Ectodermal cell (in vitro differentiated cells): ENCODE measurements at regions not wholly inside any gene's neighbourhood (a gene's known extent, or its start where the extent isn't known, plus 50 kb on each side); places are given as distances from the start of the nearest gene placed in this dataset.
"Not testable (repeated sequence)": the region's sequence is repeated elsewhere in the genome, so short reads cannot be mapped to it uniquely, and the experiment has no call there.

Experiments used
- H3K27ac ChIP-seq: 2 replicates; pipeline ENCODE4 v1.7.0; 2013; ENCODE audit warnings: mild to moderate bottlenecking, low read depth, low read length; ENCODE audit not compliant: insufficient read depth, poor library complexity, severe bottlenecking
- H3K27me3 ChIP-seq: 2 replicates; pipeline ENCODE4 v1.7.0; 2013; ENCODE audit warnings: mild to moderate bottlenecking, low read length; ENCODE audit not compliant: insufficient read depth, control insufficient read depth, poor library complexity, severe bottlenecking
- H3K36me3 ChIP-seq: one replicate; pipeline ENCODE4 v1.7.0; 2013; ENCODE audit warnings: low read length; ENCODE audit not compliant: control insufficient read depth, insufficient read depth
- H3K4me1 ChIP-seq: one replicate; pipeline ENCODE4 v1.7.0; 2013; ENCODE audit warnings: low read length; ENCODE audit not compliant: control insufficient read depth, insufficient read depth
- H3K4me3 ChIP-seq: 2 replicates; pipeline ENCODE4 v1.7.0; 2013; ENCODE audit warnings: low read depth, low read length, control low read depth; ENCODE audit not compliant: insufficient read depth
- H3K9me3 ChIP-seq: 2 replicates; pipeline ENCODE4 v1.7.0; 2013; ENCODE audit warnings: mild to moderate bottlenecking, low read length, moderate library complexity; ENCODE audit not compliant: control insufficient read depth
- WGBS, 2 experiments: methylation state at CpG; one replicate each; pipeline ENCODE4 v1.1.7; 2013; ENCODE audit warnings: missing lambda C conversion rate in 2 of 2; 5-methylcytosine and 5-hydroxymethylcytosine counted together

GRCh38 chr4:10787365-10787764 is 102.8 kb upstream of the CLNK start:
- Histone ChIP-seq H3K4me1 (no peaks in the 10 kb centered on the region), H3K27ac (no peak overlapping the region), H3K9me3 (no peaks in the 10 kb centered on the region), H3K27me3 (no peaks in the 10 kb centered on the region), H3K36me3 (no peaks in the 10 kb centered on the region), H3K4me3 (no peak overlapping the region)

GRCh38 chr4:10784621-10785020 is 100.1 kb upstream of the CLNK start:
- Histone ChIP-seq H3K9me3 (no peaks in the 10 kb centered on the region), H3K27me3 (no peaks in the 10 kb centered on the region), H3K4me3 (no peak overlapping the region), H3K36me3 (no peaks in the 10 kb centered on the region), H3K4me1 (no peaks in the 10 kb centered on the region), H3K27ac (no peak overlapping the region)
- 96 to 98% methylated on average over 2 of the region's 2 CpGs for WGBS, 2 experiments

- Histone ChIP-seq H3K4me1 (no peaks in the 10 kb centered on the region), H3K27ac (no peak overlapping the region), H3K9me3 (no peaks in the 10 kb centered on the region), H3K4me3 (no peak overlapping the region), H3K27me3 (no peaks in the 10 kb centered on the region), H3K36me3 (no peaks in the 10 kb centered on the region)
- 82 to 89% methylated on average over 3 of the region's 3 CpGs for WGBS, 2 experiments
These were observed 98.8 kb upstream of the CLNK start for GRCh38 chr4:10783351-10783750.

GRCh38 chr4:10781805-10782204 is 97.2 kb upstream of the CLNK start:
- Histone ChIP-seq H3K9me3 (no peaks in the 10 kb centered on the region), H3K4me1 (no peaks in the 10 kb centered on the region), H3K27ac (no peak overlapping the region), H3K36me3 (no peaks in the 10 kb centered on the region), H3K4me3 (no peak overlapping the region), H3K27me3 (no peaks in the 10 kb centered on the region)
- 96 to 98% methylated on average over 5 of the region's 5 CpGs for WGBS, 2 experiments

DNA sequence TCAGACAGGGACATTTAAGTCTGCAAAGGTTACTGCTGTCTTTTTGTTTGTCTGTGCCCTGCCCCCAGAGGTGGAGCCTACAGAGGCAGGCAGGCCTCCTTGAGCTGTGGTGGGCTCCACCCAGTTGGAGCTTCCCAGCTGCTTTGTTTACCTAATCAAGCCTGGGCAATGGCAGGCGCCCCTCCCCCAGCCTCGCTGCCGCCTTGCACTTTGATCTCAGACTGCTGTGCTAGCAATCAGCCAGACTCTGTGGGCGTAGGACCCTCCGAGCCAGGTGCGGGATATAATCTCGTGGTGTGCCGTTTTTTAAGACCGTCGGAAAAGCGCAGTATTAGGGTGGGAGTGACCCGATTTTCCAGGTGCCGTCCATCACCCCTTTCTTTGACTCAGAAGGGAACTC is 96.2 kb upstream of the CLNK start:
- not testable (repeated sequence) for H3K27me3 ChIP-seq, H3K4me3 ChIP-seq, H3K27ac ChIP-seq, H3K36me3 ChIP-seq, H3K4me1 ChIP-seq, H3K9me3 ChIP-seq
- WGBS, 2 experiments: 91 to 92% methylated on average over 13 of the region's 13 CpGs

- H3K36me3 ChIP-seq, H3K9me3 ChIP-seq, H3K4me1 ChIP-seq, H3K27ac ChIP-seq, H3K4me3 ChIP-seq, H3K27me3 ChIP-seq: not testable (repeated sequence)
- 80 to 94% methylated on average over 2 of the region's 4 CpGs for WGBS, 2 experiments
These were observed 90.6 kb upstream of the CLNK start for GRCh38 chr4:10775132-10775531.

DNA sequence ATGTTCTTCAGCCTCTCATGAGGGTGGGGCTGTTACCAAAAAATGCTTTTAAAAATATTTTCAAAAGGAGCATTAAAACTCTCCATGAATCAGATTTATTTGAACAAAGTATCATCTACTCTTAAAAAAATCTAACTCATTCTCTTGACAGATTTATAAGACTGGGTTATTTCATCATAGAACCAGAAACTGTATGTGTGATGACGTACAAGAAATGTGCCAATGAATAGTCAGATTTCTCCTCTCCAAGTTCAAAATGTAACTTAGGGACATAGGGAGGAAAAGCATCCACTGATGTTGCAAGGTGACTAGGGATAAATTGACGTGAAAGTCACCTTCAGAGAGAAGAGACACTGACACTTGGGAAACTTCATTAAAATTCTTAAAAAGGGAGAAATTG is 89.1 kb upstream of the CLNK start:
- H3K27me3 ChIP-seq: no peaks in the 10 kb centered on the region
- H3K36me3 ChIP-seq: no peaks in the 10 kb centered on the region
- H3K4me3 ChIP-seq: no peak overlapping the region
- no peak overlapping the region for H3K27ac ChIP-seq
- H3K4me1 ChIP-seq: no peaks in the 10 kb centered on the region
- no peaks in the 10 kb centered on the region for H3K9me3 ChIP-seq
- WGBS, 2 experiments: 90 to 95% methylated on average over 2 of the region's 2 CpGs

- H3K9me3 ChIP-seq: no peaks in the 10 kb centered on the region
- no peaks in the 10 kb centered on the region for H3K4me1 ChIP-seq
- no peaks in the 10 kb centered on the region for H3K27me3 ChIP-seq
- H3K27ac ChIP-seq: no peak overlapping the region
- H3K4me3 ChIP-seq: no peak overlapping the region
- 95 to 96% methylated on average over 3 of the region's 3 CpGs for WGBS, 2 experiments
- no peaks in the 10 kb centered on the region for H3K36me3 ChIP-seq
These were observed 88.4 kb upstream of the CLNK start for GRCh38 chr4:10773010-10773409.

DNA sequence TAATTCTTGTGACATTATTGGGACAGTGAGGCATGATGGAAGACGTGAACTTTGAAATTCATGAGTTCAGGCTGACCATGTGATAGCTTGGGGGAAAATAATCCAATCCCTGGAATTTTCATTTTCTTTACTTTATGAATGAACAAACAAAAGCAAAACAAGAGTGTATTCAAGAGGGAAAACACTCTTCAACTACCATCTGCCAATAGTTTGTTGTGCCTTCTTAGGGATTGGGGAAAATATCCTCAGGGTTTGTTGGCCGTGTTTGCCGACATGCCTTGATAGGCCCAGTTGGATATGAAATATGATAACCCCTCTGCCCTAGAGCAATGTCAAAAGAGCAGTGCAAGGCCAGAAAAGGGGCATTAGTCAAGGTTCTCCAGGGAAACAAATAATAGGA is 80.8 kb upstream of the CLNK start:
- WGBS, 2 experiments: 93 to 94% methylated on average over 3 of the region's 3 CpGs
- Histone ChIP-seq H3K27me3 (no peaks in the 10 kb centered on the region), H3K4me1 (peaks cover 4% of the 10 kb centered on the region), H3K9me3 (no peaks in the 10 kb centered on the region), H3K4me3 (no peak overlapping the region), H3K27ac (no peak overlapping the region), H3K36me3 (no peaks in the 10 kb centered on the region)

- Histone ChIP-seq H3K9me3 (no peaks in the 10 kb centered on the region), H3K4me1 (peaks cover 4% of the 10 kb centered on the region), H3K36me3 (no peaks in the 10 kb centered on the region), H3K4me3 (no peak overlapping the region), H3K27ac (no peak overlapping the region), H3K27me3 (no peaks in the 10 kb centered on the region)
- WGBS, 2 experiments: 58 to 61% methylated on average over 4 of the region's 4 CpGs
These were observed 78.0 kb upstream of the CLNK start for GRCh38 chr4:10762561-10762960.

DNA sequence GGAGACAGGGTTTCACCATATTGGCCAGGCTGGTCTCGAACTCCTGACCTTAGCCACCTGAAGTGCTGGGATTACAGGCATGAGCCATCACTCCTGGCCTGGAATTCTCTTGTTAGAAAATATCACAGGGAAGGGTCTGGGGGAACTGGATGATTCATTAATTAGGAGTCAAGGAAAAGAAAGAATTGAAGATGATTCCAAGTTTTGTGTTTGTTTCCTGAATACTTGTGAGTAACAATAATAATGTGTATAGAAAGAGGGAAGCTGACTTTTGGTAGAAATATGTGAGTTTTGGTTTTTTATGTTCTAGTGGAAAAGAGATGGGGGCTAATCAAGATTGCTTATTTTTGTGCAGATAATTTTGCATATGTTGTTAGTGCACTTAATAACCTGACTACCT is 77.3 kb upstream of the CLNK start:
- Histone ChIP-seq H3K9me3 (no peaks in the 10 kb centered on the region), H3K36me3 (no peaks in the 10 kb centered on the region), H3K27ac (no peak overlapping the region), H3K4me1 (peaks cover 4% of the 10 kb centered on the region), H3K27me3 (no peaks in the 10 kb centered on the region), H3K4me3 (no peak overlapping the region)
- WGBS, 2 experiments: 86 to 92% methylated on average over 1 of the region's 1 CpG
